ENCODE measurements at regions not wholly inside any gene's neighbourhood (a gene's known extent, or its start where the extent isn't known, plus 50 kb on each side); places are given as distances from the start of the nearest gene placed in this dataset.

GRCh38 chr1:165073185-165074007 lies 283.1 kb downstream of the LMX1A start:
- DNase-seq (ENCODE audit: low spot score) = peak; percentile 55

GRCh38 chr1:165070675-165071074 lies 285.8 kb downstream of the LMX1A start:
- DNase-seq (ENCODE audit: low spot score) = no peak

- no peak for DNase-seq (ENCODE audit: low spot score)
These were observed 286.7 kb downstream of the LMX1A start for GRCh38 chr1:165069829-165070228.

- DNase-seq (ENCODE audit: low spot score) = no peak
These were observed 287.8 kb downstream of the LMX1A start for GRCh38 chr1:165068741-165069140.

GRCh38 chr1:165067829-165068228 lies 288.7 kb downstream of the LMX1A start:
- DNase-seq (ENCODE audit: low spot score) = no peak

GRCh38 chr1:165063181-165063965 lies 293.1 kb downstream of the LMX1A start:
- no peak for DNase-seq (ENCODE audit: low spot score)

- no peak for DNase-seq (ENCODE audit: low spot score)
These were observed 294.2 kb downstream of the LMX1A start for GRCh38 chr1:165062346-165062745.

GRCh38 chr1:165060285-165060793 lies 296.2 kb downstream of the LMX1A start:
- DNase-seq (ENCODE audit: low spot score) = no peak

GRCh38 chr1:165057956-165058355 lies 298.6 kb downstream of the LMX1A start:
- DNase-seq (ENCODE audit: low spot score) = peak; percentile 4

- DNase-seq (ENCODE audit: low spot score) = no peak
These were observed 299.6 kb downstream of the LMX1A start for GRCh38 chr1:165056914-165057313.

GRCh38 chr1:165055581-165055980 lies 300.9 kb downstream of the LMX1A start:
- DNase-seq (ENCODE audit: low spot score) = no peak

- no peak for DNase-seq (ENCODE audit: low spot score)
These were observed 301.9 kb downstream of the LMX1A start for GRCh38 chr1:165054627-165055026.

GRCh38 chr1:165053351-165053750 lies 303.2 kb downstream of the LMX1A start:
- no peak for DNase-seq (ENCODE audit: low spot score)

GRCh38 chr1:165052936-165053335 lies 303.6 kb downstream of the LMX1A start:
- no peak for DNase-seq (ENCODE audit: low spot score)

- DNase-seq (ENCODE audit: low spot score) = no peak
These were observed 304.1 kb downstream of the LMX1A start for GRCh38 chr1:165052431-165052830.

GRCh38 chr1:165050246-165050645 lies 306.3 kb downstream of the LMX1A start:
- DNase-seq (ENCODE audit: low spot score) = no peak

- DNase-seq (ENCODE audit: low spot score) = no peak
These were observed 308.5 kb downstream of the LMX1A start for GRCh38 chr1:165047994-165048393.

GRCh38 chr1:165045902-165046301 lies 310.6 kb downstream of the LMX1A start:
- no peak for DNase-seq (ENCODE audit: low spot score)

- DNase-seq (ENCODE audit: low spot score) = no peak
These were observed 315.9 kb downstream of the LMX1A start for GRCh38 chr1:165040641-165041040.

- no peak for DNase-seq (ENCODE audit: low spot score)
These were observed 316.5 kb downstream of the LMX1A start for GRCh38 chr1:165039996-165040395.

GRCh38 chr1:165036403-165036802 lies 320.1 kb downstream of the LMX1A start:
- no peak for DNase-seq (ENCODE audit: low spot score)

- no peak for DNase-seq (ENCODE audit: low spot score)
These were observed 322.2 kb downstream of the LMX1A start for GRCh38 chr1:165034136-165034809.

GRCh38 chr1:165031001-165031400 lies 325.5 kb downstream of the LMX1A start:
- no peak for DNase-seq (ENCODE audit: low spot score)
